Fibroblast of peridontal ligament (primary cell): ENCODE measurements at regions not wholly inside any gene's neighbourhood (a gene's known extent, or its start where the extent isn't known, plus 50 kb on each side); places are given as distances from the start of the nearest gene placed in this dataset.
A peak's percentile ranks its signal among the peaks of the same experiment; 100 is the strongest.
"Not testable (repeated sequence)": the region's sequence is repeated elsewhere in the genome, so short reads cannot be mapped to it uniquely, and the experiment has no call there.

Experiments
- DNase-seq: peaks from one replicate; pipeline ENCODE4 v3.0.0-alpha.2; 2010; ENCODE audit errors: extremely low read depth

- DNase-seq = not testable (repeated sequence)
These were observed 173.9 kb downstream of the TJP1 start for GRCh38 chr15:29648415-29648814.

DNA sequence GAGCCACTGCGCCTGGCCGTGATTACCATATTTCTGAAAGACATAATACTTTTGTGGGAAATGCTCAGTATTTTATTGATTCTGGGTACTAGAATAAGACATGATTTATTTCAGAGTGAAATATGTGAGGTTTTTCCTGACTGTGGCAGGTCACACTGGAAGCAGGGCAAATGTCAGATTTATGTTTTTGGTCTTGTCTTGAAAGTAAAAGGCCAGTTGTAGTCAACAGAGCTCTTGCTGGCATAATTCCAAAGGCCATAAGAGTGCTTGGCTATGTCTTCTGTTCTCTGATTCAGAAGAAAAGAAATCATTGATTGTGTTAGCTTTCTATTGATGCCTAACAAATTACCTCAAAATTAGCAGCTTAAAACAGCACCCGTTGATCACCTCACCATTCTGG lies 176.4 kb downstream of the TJP1 start:
- DNase-seq = no peak

GRCh38 chr15:29644361-29644760 lies 177.9 kb downstream of the TJP1 start:
- not testable (repeated sequence) for DNase-seq

GRCh38 chr15:29638781-29639180 lies 183.5 kb downstream of the TJP1 start:
- no peak for DNase-seq

DNA sequence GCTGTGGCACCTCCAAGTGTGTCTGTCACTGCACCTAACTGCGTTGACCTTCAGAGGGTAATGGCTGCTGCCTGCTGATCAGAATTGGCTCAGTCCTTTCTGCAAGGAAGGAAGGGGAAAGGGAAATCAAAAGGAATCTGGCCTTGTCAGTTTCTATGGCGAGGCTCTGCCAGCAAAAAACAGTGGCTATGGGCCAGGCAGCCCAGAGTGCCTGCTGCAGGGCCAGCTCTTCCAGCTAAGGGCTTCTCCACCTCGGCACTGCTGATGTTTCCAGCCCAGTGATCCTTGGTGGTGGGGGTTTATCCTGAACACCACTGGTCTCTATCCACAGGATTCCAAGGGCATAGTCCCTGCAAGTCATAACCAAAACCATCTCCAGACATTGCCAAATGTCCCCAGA lies 184.3 kb downstream of the TJP1 start:
- DNase-seq = no peak

DNA sequence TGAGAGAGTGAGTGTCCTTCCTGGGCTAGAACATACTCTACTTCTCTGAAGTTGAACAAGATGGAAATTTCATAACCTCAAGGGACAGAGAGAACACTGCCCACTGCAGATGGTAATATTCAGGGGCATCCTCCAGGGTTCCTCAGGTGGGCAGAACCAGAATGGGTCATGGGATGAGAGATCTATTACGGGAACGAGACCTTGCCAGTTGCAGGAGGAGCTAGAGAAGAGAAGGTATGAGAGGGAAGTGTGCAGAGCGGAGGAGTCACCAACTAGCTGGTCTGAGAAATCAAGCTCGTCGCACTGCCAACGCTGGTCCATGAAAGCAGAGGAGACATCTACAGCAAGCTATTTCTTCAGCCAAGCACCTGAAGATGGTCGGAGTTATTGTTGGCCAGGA lies 184.7 kb downstream of the TJP1 start:
- DNase-seq = no peak

GRCh38 chr15:29636921-29637320 lies 185.3 kb downstream of the TJP1 start:
- DNase-seq = no peak

- no peak for DNase-seq
These were observed 186.1 kb downstream of the TJP1 start for GRCh38 chr15:29636140-29636539.

DNA sequence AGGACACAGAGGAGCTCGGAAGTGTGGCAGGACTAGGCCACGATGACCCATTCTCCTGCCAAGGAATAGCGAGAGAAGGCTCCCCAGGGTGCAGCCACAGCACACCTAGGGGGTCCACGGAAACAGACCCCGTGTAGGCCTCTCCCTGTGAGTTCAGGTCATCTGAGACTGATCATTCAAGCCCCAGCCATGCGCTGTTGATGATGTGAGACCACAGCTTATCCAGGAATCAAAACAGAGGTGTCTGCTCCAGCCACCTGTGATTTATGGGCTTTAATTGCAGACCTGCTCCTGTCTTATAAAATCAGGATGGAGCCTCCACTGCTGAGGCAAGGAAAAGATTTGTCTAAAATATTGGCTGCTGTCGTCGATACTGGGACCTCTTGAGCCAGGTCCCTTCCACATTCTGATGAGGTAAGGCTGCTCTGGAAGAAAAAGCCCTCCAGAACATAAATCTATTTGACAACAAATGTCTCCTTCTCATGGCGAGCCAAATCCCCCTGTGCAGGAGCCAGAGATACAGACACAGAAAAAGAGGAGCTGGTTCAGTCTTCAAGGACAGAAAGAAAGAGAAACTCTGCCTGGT lies 186.7 kb downstream of the TJP1 start:
- DNase-seq = no peak

GRCh38 chr15:29633971-29634370 lies 188.3 kb downstream of the TJP1 start:
- DNase-seq = no peak

GRCh38 chr15:29632671-29633406 lies 189.4 kb downstream of the TJP1 start:
- no peak for DNase-seq

GRCh38 chr15:29631076-29632070 lies 190.9 kb downstream of the TJP1 start:
- no peak for DNase-seq

DNA sequence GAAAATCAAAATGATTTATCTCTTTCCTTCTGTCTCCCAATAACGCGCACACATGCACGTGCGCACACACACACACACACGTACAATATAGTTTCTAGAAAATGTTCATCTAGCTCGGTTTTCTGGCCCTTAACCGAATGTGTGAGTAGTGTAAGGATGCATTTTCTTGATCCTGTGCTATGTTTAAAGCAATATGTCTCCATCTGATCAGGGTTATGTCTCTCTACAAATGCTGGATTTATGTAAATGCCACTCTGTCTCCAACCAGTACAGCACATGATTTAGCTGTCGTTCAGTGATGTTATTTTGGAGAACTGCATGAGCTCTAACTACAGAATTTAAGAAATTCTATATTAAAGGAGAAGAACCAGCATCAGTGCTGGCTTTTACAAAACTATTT lies 198.0 kb downstream of the TJP1 start:
- DNase-seq = no peak

DNA sequence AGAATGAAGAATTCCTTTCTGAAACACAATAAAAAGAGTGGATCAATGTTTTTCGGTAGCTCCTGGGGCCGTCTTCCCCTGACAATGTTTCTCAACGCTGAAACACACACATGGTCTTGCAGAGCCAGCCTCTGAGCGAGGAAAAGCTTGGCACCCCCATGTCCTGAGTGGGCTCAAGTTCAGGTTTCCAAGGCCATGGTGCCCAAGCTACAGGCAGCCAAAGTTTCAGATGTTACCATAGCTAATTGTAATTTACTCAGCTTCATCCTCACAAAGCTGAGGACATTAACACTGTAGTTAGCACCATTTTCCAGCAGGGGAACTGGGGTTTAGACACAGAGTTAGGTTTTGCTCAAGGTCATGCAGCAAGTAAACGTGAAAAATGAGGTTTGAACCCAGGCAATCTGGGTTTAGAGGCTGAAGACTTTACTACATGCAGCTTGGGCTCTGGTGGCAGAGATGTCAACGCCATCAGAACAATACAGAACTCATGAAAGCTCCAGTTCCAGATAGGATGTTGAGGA lies 199.1 kb downstream of the TJP1 start:
- no peak for DNase-seq

DNA sequence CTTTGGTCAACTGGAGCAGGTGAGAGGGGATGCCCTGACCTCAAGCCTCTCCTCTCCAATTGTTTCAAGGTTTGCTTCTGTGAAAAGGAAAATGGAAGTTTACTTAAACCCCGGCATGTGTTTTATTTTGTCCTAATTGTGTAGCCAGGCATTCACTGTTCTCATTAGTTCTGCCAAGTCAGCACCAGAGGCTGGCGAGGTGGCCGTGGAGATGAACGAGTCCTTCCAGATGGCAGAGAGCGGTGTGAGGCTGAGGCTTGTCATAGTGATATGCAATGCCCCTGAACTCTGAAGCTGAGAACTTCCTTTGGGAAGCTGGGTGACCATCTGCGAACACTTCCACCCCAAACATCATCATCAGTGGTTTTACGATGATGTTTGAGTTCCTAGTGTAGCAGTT lies 199.6 kb downstream of the TJP1 start:
- no peak for DNase-seq

DNA sequence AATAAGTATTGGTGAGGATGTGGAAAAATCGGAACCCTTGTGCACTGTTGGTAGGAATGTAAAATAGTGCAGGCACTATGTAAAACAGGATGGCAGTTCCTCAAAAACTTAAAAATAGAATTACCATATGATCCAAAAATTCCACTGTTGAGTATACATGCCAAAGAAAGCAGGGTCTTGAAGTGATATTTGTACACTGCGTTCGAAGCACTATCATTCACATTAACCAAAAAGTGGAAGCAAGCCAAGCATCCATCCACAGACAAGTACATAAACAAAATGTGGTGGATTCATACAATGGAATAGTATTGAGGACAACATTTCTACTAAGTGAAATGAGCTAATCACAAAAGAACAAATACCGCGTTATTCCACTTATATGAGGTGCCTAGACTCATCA lies 200.7 kb downstream of the TJP1 start:
- no peak for DNase-seq

DNA sequence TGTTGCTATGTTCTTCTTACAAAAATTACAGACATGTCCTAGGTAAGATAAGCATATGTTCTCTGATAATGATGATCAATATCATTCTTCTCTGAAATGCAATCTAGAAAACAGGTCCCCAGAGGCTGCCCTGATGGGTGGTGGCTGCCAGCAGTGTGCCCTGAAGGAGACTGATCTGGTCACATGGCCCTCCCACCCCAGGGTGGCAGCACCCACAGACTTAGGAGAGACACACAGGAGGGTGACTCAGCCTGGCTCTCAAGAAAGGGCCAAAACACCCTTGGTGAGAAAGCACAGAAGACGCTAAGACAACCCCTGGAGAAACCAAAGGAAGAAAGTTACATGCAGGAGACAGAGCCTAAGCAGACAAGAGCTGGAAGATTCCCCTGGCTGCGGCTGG lies 203.7 kb downstream of the TJP1 start:
- no peak for DNase-seq

- DNase-seq = no peak
These were observed 205.8 kb downstream of the TJP1 start for GRCh38 chr15:29616512-29616911.

GRCh38 chr15:29615791-29616190 lies 206.5 kb downstream of the TJP1 start:
- no peak for DNase-seq

DNA sequence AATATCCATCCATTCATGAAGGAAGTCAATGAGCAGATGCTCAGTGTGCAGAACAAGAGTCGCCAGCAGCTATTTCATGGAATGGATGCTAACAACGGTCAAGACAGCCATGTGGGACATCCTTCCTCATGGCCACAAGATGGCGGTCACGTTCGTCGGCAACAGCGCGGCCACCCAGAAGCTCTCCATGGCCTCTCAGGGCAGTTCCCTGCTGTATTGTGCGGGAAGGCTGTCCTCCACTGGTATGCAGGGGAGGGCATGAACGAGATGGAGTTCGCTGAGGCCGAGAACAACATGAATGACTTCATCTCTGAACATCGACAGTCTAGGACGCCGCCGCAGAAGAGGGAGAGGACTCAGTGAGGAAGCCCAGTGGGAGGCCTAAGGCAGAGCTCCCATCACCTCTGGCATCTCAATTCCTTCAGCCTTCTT lies 208.3 kb downstream of the TJP1 start:
- no peak for DNase-seq

DNA sequence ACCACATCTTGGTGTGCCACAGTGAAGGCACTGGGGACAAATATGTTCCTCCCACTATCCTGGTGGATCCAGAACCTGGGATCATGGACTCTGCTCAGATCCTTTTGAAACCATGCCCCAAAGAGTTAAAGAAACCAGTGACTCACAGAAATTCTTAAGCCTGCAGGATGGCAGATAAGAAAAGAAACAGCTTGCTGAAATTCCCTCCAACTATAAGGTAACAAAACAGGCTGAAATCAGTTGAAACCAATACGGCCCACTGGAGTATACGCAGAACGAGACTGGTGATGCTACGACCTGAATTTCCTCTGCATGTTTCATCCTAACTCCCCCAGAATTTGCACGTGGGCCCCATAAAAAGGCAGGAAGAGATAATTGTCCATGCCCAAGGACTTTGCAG lies 209.6 kb downstream of the TJP1 start:
- DNase-seq = no peak

DNA sequence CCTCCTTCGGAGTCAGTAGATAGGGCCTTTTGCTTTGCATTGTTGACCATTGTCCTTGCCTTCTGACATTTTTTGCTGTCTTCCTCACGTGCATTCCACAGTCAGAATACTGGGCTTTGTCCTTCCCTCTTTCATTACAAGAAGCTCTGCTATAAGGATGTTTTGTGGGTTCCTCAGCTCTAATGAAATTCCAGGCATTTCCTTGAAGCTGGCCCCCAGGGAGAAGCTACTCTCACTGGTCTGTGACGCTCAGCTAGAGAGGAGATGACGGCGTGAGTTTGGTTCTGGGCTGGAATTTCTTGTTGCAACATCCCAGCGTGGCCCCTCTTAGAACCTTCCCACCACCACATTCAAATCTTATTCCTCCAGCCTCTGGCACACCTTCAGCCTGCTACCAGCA lies 210.2 kb downstream of the TJP1 start:
- peak; percentile 79 for DNase-seq
